HG02763 (cell line): ENCODE measurements at regions not wholly inside any gene's neighbourhood (a gene's known extent, or its start where the extent isn't known, plus 50 kb on each side); places are given as distances from the start of the nearest gene placed in this dataset.
A peak's percentile ranks its signal among the peaks of the same experiment; 100 is the strongest.

Source experiments
- ATAC-seq: cut with Tn5 transposase; IDR thresholded peaks from one replicate; pipeline ENCODE4 v1.9.1; 2021; ENCODE audit warnings: mild to moderate bottlenecking, moderate library complexity; ENCODE audit not compliant: unreplicated experiment

- ATAC-seq, result no peak
Observed at GRCh38 chr10:6305401-6306321, 102.9 kb downstream of the PFKFB3 start.

GRCh38 chr10:6306917-6307316, 104.2 kb downstream of the PFKFB3 start:
- ATAC-seq, result no peak

- ATAC-seq, result no peak
Observed at GRCh38 chr10:6309816-6310215, 107.1 kb downstream of the PFKFB3 start.

GRCh38 chr10:6310977-6311376, 108.2 kb downstream of the PFKFB3 start:
- no peak for ATAC-seq

DNA sequence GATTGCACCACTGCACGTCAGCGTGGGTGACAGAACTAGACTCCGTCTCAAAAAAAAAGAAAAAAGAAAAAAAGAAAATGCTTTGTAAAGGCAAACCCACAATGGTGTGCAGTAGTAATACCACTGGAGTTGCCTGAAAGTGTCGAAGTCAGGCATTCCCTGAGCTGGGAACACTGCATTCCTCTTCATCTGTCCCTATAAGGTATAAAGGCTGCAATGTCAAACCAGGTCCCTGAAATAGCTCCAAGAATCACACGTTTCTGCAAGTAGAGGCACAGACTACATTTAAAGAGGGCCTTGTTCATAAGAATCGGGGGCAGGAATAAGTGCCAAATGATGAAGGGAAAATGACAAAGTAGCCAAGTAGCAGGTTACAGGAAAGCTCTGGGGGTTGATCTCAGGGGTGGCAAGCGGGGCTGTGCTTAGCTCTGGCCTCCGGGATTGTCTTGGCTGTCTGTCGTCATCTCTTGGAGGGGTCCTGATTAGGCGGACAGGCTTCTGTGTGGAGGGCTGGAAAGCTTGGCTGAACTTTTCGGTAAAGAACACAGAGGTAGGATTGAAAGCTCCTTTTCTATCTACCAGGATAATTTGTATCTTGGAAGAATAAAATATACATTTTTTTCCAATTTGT, 109.1 kb downstream of the PFKFB3 start:
- ATAC-seq, result no peak

DNA sequence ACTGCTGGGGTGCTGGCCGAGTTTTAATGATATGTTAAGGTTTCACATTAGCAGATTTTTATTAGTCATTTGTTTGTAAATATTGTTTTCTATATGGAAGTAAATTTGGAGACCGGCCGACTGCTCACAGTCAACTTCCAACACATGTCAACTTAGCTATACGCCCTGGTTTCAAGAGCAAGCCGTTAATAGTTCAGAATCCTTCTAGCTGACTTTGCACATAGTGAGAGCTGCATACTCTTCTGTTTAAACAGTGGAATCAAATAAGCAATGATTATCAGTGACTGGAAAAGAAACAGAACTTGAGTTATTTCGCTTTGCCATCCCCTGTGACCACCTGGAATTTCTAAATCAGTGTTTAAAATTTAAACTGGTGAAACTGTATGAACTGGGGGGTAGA, 109.9 kb downstream of the PFKFB3 start:
- ATAC-seq, result no peak

DNA sequence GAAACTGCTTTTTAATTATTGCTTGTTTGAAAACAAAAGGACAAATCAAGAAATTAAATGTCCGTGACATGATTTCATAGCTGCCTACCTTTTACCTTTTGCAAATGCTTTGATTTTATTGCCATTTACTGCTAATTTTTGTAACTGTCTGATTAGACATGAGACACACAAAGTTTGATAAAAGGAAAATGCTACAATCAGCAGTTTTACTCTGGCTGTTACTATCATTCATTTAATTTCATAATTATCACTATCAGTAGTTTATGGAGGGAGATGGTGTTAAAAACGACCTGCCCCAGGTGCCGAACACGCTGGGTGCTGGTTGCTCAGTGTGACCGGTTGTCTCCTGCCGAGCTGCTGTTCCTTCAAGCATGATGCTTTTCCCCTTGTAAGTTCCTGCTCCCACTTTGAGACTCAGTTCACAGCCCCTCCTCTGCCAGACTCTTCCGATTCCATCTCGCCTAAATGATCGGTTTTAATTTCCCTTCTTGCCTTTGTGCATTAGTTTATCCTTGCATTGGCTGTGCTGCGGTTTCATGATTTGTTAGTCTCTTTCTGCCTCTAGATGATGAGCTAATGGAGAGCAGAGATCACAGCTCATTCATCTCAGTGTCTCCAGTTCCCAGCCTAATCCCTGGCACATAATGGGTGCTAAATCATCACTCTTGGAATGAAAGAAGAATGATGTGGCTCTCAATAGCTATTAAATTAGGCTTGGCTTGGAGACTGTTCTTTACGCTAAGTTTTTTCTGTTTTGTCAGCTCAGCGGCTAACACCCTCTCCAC, 110.6 kb downstream of the PFKFB3 start:
- no peak for ATAC-seq

- no peak for ATAC-seq
Observed at GRCh38 chr10:6314620-6315205, 112.0 kb downstream of the PFKFB3 start.

DNA sequence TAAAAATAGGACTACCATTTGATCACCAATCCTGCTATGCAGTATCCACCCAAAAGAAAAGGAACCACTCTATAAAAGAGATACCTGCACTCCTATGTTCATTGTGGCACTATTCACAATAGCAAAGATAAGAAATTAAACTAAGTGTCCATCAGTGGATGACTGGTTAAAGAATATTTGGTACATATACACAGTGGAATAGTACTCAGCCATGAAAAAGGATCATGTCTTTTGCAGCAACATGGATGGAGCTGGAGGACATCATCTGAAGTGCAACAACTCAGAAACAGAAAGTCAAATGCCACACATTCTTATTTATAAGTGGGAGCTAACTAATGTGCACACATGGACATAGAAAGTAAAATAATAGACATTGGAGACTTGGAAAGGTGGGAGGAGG, 116.4 kb downstream of the PFKFB3 start:
- no peak for ATAC-seq

GRCh38 chr10:6320320-6321010, 117.7 kb downstream of the PFKFB3 start:
- peak; percentile 75 for ATAC-seq

GRCh38 chr10:6321880-6322279, 119.1 kb downstream of the PFKFB3 start:
- ATAC-seq, result no peak

- ATAC-seq, result no peak
Observed at GRCh38 chr10:6322805-6323204, 120.1 kb downstream of the PFKFB3 start.

GRCh38 chr10:6327961-6328698, 125.4 kb downstream of the PFKFB3 start:
- no peak for ATAC-seq

DNA sequence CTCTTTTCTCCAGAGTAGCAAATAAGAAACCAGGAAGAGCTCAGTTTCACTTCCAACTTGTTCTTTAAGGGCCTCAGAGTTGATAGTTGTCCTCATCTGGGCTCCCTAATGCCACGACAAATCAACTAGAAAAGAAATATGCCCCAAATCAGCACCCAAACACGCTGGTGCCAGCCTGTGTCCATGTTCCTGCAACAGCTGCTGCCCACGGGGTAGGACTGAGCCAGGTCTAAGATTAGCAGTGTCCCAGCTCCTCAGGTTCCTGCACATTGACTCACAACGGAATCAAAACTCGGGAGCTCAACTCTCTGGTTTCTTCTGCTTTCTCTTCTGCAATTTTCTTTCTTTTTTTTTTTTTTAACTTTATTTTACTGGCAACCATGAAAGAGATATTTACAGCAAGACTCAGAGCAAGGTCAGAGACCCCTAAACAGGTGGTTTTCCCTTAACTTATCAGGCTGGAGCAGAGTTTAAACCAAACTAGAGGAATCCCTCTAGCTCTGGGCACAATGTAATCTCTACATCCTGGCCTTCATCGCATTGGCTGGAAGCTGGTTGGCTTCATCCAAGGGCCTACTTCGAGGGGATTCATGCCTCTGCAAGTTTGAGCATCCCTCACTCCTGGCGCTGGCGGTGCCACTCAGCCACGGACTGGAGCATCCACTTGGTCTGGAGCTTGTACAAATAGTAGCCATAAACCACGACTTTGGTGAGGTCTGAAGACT, 126.1 kb downstream of the PFKFB3 start:
- no peak for ATAC-seq

DNA sequence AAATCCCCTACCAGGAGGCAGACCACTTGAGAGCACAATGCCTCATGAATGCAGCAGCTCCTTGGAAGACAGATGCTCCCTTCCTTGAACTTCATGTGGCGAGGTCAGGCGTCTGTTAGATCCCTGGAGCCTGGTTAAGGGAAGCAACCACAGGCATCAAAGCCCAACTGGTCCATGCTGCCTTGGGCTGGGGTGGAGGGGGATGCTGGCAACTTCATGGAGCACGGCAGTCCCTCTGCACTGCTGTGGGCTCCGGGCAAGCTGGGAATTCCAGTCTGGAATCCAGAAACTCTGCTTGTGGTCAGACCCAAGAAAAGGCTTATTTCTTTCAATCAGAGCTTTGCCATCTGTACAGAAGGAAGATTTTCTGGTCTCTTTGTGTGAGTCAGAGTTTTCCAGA, 130.4 kb downstream of the PFKFB3 start:
- no peak for ATAC-seq

DNA sequence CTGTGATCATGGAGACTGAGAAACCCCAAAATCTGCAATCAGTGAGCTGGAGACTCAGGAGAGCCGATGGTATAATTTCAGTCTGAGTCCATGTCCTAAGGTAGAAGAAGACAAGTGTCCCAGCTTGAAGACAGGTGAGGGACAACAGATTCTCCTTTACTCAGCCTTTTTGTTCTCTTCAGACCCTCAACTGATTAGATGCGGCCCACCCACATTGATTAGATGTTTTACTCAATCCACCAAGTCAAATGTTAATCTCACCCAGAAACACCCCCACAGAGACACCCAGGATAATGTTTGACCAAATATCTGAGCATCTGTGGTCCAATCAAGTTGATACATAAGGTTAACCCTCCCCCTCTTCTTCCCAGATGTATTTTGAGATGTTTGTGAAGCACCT, 131.2 kb downstream of the PFKFB3 start:
- no peak for ATAC-seq

GRCh38 chr10:6336016-6336415, 133.3 kb downstream of the PFKFB3 start:
- no peak for ATAC-seq

GRCh38 chr10:6337382-6337781, 134.7 kb downstream of the PFKFB3 start:
- no peak for ATAC-seq

DNA sequence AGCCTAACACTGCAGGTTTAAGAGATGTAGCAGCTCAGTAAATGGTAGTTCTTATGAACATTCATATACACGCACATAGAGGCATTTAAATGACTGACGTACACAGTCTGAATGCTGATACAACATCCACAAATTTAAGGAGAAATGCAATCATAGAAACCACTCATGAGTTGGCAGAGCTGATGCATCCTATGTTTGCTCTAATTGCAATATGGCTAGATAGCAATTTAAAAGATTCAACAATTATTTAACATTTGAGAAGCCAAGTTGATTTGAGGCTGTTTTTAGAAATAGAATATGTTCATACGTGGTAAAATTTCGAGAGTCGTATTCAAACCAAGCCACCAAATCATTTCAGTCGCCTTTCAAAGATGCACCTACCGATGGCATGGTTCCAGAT, 135.6 kb downstream of the PFKFB3 start:
- ATAC-seq, result no peak
